HG03575 (cell line): ENCODE measurements at regions not wholly inside any gene's neighbourhood (a gene's known extent, or its start where the extent isn't known, plus 50 kb on each side); places are given as distances from the start of the nearest gene placed in this dataset.

Source experiments
- ATAC-seq: cut with Tn5 transposase; IDR thresholded peaks from one replicate; pipeline ENCODE4 v1.9.1; 2021; ENCODE audit not compliant: unreplicated experiment, insufficient number of reproducible peaks, low FRiP score; ENCODE audit errors: extremely low read depth

- ATAC-seq: no peak
Measured at GRCh38 chr2:67642961-67643360, 245.8 kb downstream of the ETAA1 start.

GRCh38 chr2:67645280-67646138 is 248.4 kb downstream of the ETAA1 start:
- ATAC-seq: no peak

- no peak for ATAC-seq
Measured at GRCh38 chr2:67646714-67647333, 249.7 kb downstream of the ETAA1 start.

GRCh38 chr2:67649331-67650261 is 252.5 kb downstream of the ETAA1 start:
- ATAC-seq: no peak

- ATAC-seq: no peak
Measured at GRCh38 chr2:67650291-67651133, 253.4 kb downstream of the ETAA1 start.

- ATAC-seq: no peak
Measured at GRCh38 chr2:67651565-67651964, 254.4 kb downstream of the ETAA1 start.

- no peak for ATAC-seq
Measured at GRCh38 chr2:67652679-67653078, 255.5 kb downstream of the ETAA1 start.

- ATAC-seq: no peak
Measured at GRCh38 chr2:67656875-67657274, 259.7 kb downstream of the ETAA1 start.

GRCh38 chr2:67658820-67659219 is 261.7 kb downstream of the ETAA1 start:
- ATAC-seq: no peak

- no peak for ATAC-seq
Measured at GRCh38 chr2:67660015-67660602, 263.0 kb downstream of the ETAA1 start.

GRCh38 chr2:67660871-67661270 is 263.7 kb downstream of the ETAA1 start:
- ATAC-seq: no peak

- no peak for ATAC-seq
Measured at GRCh38 chr2:67662222-67662621, 265.1 kb downstream of the ETAA1 start.

GRCh38 chr2:67663776-67664175 is 266.6 kb downstream of the ETAA1 start:
- no peak for ATAC-seq

- no peak for ATAC-seq
Measured at GRCh38 chr2:67666386-67667053, 269.4 kb downstream of the ETAA1 start.

- no peak for ATAC-seq
Measured at GRCh38 chr2:67667054-67667908, 270.1 kb downstream of the ETAA1 start.

GRCh38 chr2:67668538-67668937 is 271.4 kb downstream of the ETAA1 start:
- no peak for ATAC-seq

GRCh38 chr2:67669168-67669567 is 272.0 kb downstream of the ETAA1 start:
- no peak for ATAC-seq
